Osteocyte (in vitro differentiated cells): ENCODE measurements at regions not wholly inside any gene's neighbourhood (a gene's known extent, or its start where the extent isn't known, plus 50 kb on each side); places are given as distances from the start of the nearest gene placed in this dataset.

Experiments
- DNase-seq: peaks from one replicate; pipeline ENCODE4 v3.0.0; 2021; ENCODE audit warnings: mixed read lengths; ENCODE audit not compliant: unreplicated experiment; ENCODE audit errors: extremely low spot score
- H3K27ac Mint-ChIP-seq: one replicate; pipeline ENCODE4 v1.8.0; 2021; ENCODE audit warnings: mild to moderate bottlenecking, mixed read lengths; ENCODE audit not compliant: unreplicated experiment
- H3K27me3 Mint-ChIP-seq: one replicate; pipeline ENCODE4 v1.8.0; 2021; ENCODE audit warnings: mixed read lengths; ENCODE audit not compliant: unreplicated experiment
- H3K36me3 Mint-ChIP-seq: one replicate; pipeline ENCODE4 v1.8.0; 2021; ENCODE audit warnings: mixed read lengths; ENCODE audit not compliant: unreplicated experiment
- H3K4me1 Mint-ChIP-seq: one replicate; pipeline ENCODE4 v1.8.0; 2021; ENCODE audit warnings: mixed read lengths; ENCODE audit not compliant: unreplicated experiment
- H3K4me3 Mint-ChIP-seq: one replicate; pipeline ENCODE4 v1.8.0; 2021; ENCODE audit warnings: mild to moderate bottlenecking, moderate library complexity, mixed read lengths; ENCODE audit not compliant: unreplicated experiment
- H3K9me3 Mint-ChIP-seq: one replicate; pipeline ENCODE4 v1.8.0; 2021; ENCODE audit warnings: mixed read lengths; ENCODE audit not compliant: unreplicated experiment
- CTCF ChIP-seq: fragments of 200-600 bp; sonication (generic); IDR thresholded peaks from 2 replicates; pipeline ENCODE4 v1.5.0; 2021; ENCODE audit warnings: antibody characterized with exemption, mild to moderate bottlenecking, moderate library complexity

GRCh38 chr4:156006192-156006591 is 52.5 kb upstream of the CTSO start:
- Mint-ChIP-seq H3K4me1 (no peaks in the 10 kb centered on the region), H3K27me3 (peaks cover 19% of the 10 kb centered on the region), H3K36me3 (no peaks in the 10 kb centered on the region), H3K4me3 (no peak overlapping the region), H3K9me3 (no peaks in the 10 kb centered on the region), H3K27ac (no peak overlapping the region)
- no peak for TF ChIP-seq CTCF
- DNase-seq: no peak
